ENCODE measurements at regions not wholly inside any gene's neighbourhood (a gene's known extent, or its start where the extent isn't known, plus 50 kb on each side); places are given as distances from the start of the nearest gene placed in this dataset.
"Not testable (repeated sequence)": the region's sequence is repeated elsewhere in the genome, so short reads cannot be mapped to it uniquely, and the experiment has no call there.

DNA sequence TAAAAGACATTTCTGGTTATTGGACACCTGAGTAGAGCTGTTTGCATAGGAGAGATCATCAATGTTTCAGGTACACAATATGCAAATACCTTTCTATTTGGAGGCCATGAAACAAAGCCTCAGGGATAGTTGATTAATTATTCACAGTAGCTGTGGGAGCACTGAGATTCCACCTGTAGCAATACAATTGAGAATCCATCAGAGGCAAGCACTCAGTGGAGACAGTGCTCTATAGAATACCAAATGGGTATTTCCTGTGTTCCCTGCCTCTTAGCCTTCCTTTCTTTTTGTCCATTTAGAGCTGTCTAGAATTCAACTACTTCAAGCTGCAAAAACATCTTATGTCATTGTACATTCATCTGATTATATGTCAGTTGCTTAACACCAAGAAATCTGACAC lies 1754.0 kb upstream of the ACO1 start:
- in situ Hi-C loops (cut with HindIII; ENCODE audit: low pct_ligation_motif_present, low pct_unique_long_range_greater_than_20kb, low sequenced_read_pairs) = no loop called here
- DNase-seq = no peak

DNA sequence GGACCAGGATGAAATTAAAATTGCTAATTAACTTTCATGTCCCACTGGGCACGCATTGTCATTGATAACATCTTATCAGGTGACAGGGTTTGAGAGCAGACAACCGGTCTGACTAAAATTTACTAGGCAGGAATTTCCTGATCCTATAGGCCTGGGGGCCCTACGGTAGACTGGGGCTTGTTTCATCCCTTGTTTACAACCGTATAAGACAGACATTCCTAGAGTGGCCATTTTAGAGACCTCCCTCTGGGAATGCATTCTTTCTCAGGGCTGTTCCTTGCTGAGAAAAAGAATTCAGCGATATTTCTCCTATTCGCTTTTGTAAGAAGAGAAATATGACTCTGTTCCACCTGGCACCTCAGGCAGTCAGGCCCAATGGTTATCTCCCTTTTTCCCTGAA lies 1737.8 kb upstream of the ACO1 start:
- DNase-seq; in situ Hi-C loops (cut with HindIII; ENCODE audit: low pct_ligation_motif_present, low pct_unique_long_range_greater_than_20kb, low sequenced_read_pairs): not testable (repeated sequence)

DNA sequence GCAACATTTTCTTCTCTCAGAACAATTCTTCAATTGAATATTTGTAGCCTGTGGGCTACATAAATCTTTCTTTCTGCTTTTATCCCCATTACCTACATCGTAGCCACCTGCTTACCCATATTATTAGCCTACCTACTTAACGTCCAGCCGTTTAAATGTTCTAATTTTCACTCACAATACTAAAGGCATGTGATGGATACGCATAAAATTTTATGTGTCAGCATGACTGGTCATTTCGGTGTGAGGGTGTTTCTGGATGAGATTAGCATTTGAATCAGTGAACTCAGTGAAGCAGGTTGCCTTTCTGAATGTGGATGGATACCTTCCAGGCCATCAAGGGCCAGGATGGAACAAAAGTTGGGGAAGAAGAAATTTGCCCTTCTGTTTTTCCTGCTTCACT lies 1722.5 kb upstream of the ACO1 start:
- no peak for DNase-seq

DNA sequence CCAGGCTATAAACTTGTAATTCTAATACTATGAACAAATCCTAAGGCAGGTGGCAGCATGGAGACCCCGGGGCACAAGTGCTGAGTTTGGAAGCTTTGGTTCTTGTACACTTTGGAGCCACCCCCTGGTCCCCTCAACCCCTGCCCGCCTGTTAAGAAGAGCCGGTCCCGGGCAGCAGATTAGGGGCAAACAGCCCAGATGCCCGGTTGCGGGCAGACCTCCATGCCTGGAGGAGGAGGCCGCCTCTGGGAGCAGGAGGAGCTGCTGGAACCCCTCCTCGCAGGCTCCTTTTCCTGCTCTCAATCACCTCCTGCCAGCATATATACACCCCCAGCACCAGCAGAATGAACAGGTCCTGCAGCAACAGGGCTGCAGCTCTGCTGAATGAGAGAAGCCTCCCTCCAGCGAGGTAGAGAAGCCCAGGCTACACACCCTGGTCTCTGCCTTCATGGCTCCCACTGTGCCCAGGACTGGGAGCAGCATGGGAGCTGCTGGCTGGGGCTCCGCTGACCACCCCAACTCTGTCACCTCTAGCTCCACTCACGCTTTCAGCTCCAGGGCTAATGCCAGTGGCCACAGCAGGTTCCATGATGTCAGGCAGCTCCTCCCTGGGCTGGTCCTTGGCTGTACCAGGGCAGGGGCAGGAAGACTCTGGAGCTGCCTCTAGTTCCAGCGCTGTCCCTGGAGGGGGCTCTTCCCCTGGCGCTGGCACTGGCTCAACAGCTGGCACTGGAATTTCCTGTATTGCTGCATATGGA lies 1713.5 kb upstream of the ACO1 start:
- in situ Hi-C loops (cut with HindIII; ENCODE audit: low pct_ligation_motif_present, low pct_unique_long_range_greater_than_20kb, low sequenced_read_pairs) = no loop called here
- no peak for DNase-seq

More for the DNA sequence above, 1722.5 kb upstream of the ACO1 start:
- in situ Hi-C loops (cut with HindIII; ENCODE audit: low pct_ligation_motif_present, low pct_unique_long_range_greater_than_20kb, low sequenced_read_pairs) = no loop called here

DNA sequence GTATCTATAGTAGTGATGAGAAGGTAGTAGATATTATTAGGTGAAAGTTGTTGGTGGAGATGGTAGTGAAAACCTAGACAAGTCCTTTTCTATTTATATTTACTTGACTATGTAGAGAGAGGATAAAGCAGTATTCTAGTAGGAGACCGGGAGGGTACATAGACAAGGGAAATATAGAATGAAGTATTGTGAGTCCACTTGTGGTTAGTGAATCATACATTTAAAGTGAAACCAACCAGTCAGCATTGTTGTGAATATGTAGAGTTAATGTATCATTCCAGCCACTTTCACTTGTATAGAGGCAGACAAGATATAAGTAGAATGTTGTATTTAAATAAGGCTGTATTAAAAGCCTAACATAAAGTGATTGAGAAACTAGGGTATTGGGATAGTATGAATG lies 1711.3 kb upstream of the ACO1 start:
- in situ Hi-C loops (cut with HindIII; ENCODE audit: low pct_ligation_motif_present, low pct_unique_long_range_greater_than_20kb, low sequenced_read_pairs) = no loop called here
- peak; percentile 12 for DNase-seq

DNA sequence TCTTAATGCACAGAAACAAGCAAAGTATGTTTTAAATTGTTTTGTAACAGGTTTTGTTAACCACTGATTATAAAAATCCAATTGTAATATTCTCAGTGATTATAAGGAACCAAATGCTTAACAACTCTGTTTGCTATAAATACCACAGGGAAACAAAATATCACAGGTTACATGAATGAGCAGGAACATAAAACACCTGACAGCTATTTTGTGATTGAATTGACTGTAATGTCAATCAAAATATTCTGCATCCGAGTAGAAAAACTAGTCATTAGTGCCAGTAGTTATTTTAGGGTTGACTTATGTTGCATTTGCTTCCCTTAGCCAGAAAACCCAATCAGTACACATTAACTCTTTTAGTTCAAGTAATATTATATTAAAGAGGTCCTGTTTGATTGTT lies 1707.8 kb upstream of the ACO1 start:
- no peak for DNase-seq
- in situ Hi-C loops (cut with HindIII; ENCODE audit: low pct_ligation_motif_present, low pct_unique_long_range_greater_than_20kb, low sequenced_read_pairs) = no loop called here

DNA sequence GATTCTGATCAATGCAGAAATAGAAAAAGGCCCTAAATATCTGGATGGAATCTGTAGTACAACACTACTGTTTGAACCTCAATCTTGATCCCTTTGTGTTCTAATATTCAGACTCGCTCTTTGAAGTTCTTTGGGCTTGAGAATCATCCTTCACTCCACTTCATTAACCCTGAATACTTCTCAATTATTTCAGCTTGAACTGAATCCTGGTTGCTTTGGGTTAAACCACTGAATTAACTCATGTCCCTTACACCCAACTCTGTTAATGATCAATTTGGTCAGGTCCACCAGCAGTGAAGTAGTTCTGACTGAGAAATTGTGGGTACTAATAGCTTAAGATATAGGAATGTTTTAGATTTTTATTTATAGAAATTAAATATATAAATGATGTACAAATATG lies 1707.2 kb upstream of the ACO1 start:
- in situ Hi-C loops (cut with HindIII; ENCODE audit: low pct_ligation_motif_present, low pct_unique_long_range_greater_than_20kb, low sequenced_read_pairs) = no loop called here
- DNase-seq = no peak

DNA sequence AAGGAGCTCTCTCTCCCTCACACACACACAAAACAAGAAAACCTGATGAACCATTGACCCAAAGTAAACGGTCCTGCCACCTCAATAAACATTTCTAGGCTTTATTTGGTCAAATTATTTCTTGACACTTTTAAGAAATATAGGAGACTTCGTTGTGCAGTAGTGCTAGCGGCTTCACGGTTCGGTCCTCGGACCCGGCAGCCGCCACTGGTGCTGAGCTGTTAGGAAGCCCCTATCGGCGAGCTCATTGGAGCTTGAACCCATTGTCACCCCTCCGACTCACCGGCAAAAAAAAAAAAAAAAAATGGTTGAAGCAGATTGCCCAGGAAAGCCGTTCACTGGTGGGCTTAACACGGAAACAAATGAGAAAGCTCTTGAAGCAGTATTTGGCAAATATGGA lies 1695.6 kb upstream of the ACO1 start:
- in situ Hi-C loops (cut with HindIII; ENCODE audit: low pct_ligation_motif_present, low pct_unique_long_range_greater_than_20kb, low sequenced_read_pairs) = no loop called here
- no peak for DNase-seq

DNA sequence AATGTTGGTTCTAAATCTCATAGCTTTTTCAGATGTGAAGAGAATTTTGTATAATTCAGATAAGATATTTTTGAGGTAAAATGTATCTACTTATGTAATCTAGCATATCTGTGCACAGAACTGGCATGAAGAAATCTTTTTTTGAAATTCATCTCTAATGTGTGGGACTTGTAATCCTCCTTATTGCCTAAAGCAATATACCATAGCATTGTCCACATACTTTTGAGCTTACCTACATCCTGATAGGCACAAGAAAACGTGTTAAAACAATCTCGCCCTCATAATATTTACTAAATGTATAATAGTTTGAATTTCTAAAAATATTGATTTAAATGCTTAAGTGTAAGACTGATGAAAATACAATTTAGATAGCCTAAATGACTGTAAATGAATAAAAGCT lies 1686.5 kb upstream of the ACO1 start:
- in situ Hi-C loops (cut with HindIII; ENCODE audit: low pct_ligation_motif_present, low pct_unique_long_range_greater_than_20kb, low sequenced_read_pairs) = no loop called here
- DNase-seq = no peak

DNA sequence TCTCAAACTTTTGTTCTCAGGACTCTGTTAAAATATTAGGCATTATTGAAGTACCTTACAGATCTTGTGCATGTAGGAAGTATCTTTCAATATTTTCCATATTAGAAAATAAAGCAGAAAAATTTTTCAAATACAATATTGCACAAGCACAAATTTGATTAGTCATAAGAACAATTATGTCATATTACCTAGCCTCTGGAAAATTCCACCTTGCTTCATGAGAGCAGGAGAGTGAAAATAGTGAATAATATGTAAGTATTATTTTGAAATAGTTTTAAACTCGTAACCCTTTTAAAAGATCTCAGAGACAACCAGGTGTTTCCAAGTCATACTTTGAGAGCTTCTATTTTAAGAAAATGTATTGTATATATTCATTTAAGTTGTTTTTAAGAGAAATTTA lies 1672.9 kb upstream of the ACO1 start:
- DNase-seq = no peak
- in situ Hi-C loops (cut with HindIII; ENCODE audit: low pct_ligation_motif_present, low pct_unique_long_range_greater_than_20kb, low sequenced_read_pairs) = no loop called here

DNA sequence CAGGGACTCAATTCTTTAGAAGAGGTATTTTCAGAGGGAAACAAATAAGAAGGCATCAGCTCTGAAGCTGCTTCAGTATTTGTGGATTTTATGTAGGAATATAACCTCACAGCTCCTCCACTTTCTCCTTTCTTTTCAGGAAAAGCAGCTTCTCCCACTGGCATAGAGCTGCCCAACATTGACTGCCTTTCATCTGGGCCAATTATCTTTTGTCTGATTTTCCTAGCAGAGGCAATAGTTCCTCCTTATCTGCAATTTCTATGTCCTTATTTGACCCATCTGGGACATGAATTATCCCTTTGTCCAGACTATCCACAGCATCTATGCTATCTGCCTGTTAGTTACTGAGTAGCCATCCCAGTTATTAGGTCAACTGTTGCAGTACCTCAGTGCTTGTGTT lies 1671.2 kb upstream of the ACO1 start:
- no peak for DNase-seq
- in situ Hi-C loops (cut with HindIII; ENCODE audit: low pct_ligation_motif_present, low pct_unique_long_range_greater_than_20kb, low sequenced_read_pairs) = no loop called here

DNA sequence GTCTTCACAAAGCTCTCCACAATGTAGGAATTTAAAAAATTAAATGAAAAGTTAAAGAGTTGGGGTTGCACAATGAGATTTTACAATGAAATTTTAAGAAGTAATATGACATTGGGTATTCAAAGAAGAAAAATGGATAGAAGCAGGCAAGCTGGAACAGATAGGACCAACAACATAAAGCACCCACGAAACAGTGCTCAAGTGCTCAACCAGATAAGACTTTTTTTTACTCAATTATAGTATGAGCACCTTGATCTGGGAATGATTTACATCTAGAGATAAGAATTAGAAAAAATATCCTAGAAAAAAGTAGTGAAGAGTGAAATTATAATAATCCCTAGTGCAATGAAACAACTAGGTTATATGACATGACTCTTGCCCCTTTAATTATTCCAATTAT lies 1670.1 kb upstream of the ACO1 start:
- in situ Hi-C loops (cut with HindIII; ENCODE audit: low pct_ligation_motif_present, low pct_unique_long_range_greater_than_20kb, low sequenced_read_pairs) = no loop called here
- DNase-seq = no peak

DNA sequence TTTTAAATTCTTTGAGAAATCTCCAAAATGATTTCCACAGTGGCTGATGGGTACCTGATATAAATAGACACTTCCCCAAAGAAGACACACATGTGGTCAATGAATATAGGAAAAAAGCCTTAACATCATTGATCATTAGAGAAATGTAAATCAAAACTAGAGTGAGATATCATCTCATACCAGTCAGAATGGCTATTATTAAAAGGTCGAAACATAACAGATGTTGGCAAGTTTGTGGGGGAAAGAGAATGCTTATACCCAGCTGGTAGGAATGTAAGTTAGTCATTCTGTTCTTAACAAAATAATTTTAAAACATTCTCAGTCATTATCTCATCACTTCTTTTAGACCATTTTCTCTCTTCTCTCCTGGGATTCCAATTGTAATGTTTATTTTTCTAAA lies 1666.0 kb upstream of the ACO1 start:
- DNase-seq = no peak
- in situ Hi-C loops (cut with HindIII; ENCODE audit: low pct_ligation_motif_present, low pct_unique_long_range_greater_than_20kb, low sequenced_read_pairs) = no loop called here

DNA sequence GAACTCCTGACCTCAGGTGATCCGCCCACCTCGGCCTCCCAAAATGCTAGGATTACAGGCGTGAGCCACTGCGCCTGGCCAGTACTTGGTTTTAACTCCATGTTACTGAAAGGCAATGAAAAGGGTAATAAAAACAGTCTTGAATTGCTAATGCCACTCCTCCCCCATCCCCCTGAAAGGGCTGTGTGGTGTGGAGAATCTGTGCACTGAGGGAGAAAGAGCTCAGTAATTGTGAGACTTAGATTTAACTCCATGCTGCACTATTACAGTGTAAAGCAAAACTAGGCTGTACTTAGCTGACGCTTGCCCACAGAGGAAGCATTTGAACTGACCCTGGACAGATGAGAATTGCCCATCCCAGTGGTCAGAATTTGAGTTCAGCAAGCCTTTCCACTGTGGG lies 1662.4 kb upstream of the ACO1 start:
- in situ Hi-C loops (cut with HindIII; ENCODE audit: low pct_ligation_motif_present, low pct_unique_long_range_greater_than_20kb, low sequenced_read_pairs) = no loop called here
- no peak for DNase-seq

DNA sequence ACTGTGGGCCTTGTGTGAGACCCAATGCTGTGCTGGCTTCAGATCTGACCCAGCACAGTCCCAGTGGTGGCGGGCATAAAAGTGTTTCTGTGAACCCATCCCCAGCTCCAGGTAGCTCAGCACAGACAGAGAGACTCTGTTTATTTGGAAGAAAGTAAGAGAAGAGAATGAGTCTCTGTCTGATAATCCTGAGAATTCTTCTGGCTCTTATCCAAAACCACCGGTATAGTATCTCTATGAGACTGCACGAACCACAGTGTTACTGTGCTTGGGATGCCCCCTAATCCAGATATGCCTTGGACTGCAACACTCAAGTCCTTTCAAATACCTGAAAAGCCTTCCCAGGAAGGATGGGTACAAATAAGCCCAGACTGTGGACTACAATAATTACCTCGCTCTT lies 1660.8 kb upstream of the ACO1 start:
- DNase-seq = peak; percentile 19
- in situ Hi-C loops (cut with HindIII; ENCODE audit: low pct_ligation_motif_present, low pct_unique_long_range_greater_than_20kb, low sequenced_read_pairs) = no loop called here

DNA sequence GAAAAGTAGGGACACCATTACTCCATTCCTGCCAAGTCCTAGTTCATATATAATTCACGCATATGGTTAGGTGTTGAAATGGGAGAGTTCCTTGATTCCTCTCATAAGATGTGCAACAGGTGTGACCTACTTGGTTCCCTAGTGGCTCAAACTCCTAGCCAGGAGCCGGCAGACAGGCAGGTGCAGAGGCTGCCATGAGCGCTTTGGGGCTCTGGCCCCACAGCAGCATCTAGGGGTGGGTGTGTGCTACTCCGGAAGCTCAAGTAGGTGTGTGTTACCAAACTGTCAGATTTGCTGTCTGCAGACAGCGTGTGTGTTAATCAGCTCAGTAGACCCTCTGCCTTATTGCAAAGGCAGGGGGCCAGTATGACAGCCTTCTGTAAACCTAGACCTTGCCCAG lies 1652.4 kb upstream of the ACO1 start:
- in situ Hi-C loops (cut with HindIII; ENCODE audit: low pct_ligation_motif_present, low pct_unique_long_range_greater_than_20kb, low sequenced_read_pairs) = no loop called here
- no peak for DNase-seq

DNA sequence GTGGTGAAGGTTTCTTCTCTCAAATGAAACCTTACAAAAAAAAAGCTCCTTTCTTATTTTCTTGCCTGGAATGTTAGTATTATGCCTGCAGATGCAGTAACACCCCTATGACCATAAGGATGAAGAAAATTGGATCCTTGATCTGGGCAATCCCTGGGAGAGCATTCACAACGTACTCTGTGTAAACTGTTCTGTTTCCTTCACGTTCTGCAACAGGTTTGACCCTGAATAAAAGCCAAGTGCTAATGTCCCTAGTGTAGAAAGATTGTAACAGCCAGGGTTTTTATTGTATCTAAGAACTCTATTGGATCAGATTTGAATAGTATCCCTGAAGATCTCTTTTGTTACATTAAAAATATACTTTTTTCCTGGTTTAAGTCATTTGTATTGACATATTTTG lies 1639.6 kb upstream of the ACO1 start:
- in situ Hi-C loops (cut with HindIII; ENCODE audit: low pct_ligation_motif_present, low pct_unique_long_range_greater_than_20kb, low sequenced_read_pairs) = no loop called here

DNA sequence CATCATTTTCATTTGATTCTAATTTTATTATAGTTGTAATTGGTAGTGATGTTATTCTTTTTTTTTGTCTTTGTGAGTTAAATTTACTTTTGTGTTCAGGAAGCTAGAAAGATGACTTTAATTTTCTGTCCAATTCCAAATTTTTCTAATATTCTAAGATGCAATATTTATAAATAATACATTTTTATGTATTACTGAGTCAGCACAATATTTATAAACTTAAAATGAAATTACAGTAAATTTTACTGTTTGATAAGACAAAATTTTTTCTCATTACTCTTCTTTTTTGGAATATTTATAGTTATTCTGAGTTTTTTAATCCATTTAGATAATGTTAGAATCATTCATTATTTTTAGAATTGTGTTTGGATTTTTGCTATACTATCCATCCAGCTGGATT lies 1637.9 kb upstream of the ACO1 start:
- no peak for DNase-seq
- in situ Hi-C loops (cut with HindIII; ENCODE audit: low pct_ligation_motif_present, low pct_unique_long_range_greater_than_20kb, low sequenced_read_pairs) = no loop called here

More for the DNA sequence above, 1639.6 kb upstream of the ACO1 start:
- no peak for DNase-seq

DNA sequence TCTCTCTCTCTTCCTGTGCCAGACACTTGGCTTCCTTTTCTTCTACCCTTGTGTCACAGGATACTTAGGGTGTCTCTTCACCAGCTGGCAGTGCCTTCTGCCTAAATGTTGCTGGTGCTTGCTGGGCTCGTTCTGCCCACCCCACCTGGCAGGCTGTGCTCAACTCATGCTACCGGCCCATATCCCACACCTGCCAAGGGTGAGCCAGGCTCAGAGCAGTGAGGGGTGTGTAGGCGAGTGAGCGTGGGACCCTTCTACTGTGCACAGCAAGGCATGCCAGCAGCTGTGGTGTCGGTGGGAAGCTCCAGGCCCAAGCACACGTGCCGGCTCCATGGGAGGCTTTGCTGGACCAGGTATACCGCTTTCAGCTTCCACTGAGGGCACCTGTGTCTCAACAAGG lies 1626.7 kb upstream of the ACO1 start:
- no peak for DNase-seq
- in situ Hi-C loops (cut with HindIII; ENCODE audit: low pct_ligation_motif_present, low pct_unique_long_range_greater_than_20kb, low sequenced_read_pairs) = no loop called here

DNA sequence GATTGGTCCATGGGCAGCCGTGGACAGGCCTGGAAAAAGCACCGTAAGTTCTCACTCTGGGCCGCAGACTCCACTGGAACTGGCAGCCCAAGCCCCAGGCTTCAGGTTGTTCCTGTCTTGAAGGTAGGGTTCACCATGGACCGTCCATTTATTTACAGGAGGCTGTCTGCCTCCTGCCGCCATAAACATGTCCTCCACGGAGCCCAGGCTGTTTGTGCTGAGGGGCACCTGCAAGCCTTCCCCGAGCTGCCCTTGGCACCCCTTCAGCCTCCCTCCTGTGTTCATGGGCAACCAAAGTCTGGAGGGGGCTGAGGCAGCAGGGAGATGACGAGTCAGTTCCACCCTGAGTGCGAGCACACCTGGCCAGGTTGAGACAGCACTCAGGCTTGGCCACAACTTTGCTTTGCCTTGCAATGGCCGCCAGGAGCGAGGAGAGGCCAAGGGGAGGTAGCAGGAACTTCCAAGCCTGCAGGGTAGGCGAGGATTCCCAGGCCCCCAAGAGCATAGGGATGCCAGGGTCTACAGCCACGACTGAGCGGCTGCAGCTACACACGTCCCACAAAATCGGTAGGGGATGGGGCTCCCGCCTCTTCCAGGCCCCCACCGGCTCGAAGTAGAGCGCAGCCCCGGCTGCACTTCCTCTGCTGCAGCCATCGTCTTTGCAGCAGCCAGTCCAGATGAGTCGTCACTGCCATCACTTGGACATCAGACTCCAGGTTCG lies 1625.6 kb upstream of the ACO1 start:
- in situ Hi-C loops (cut with HindIII; ENCODE audit: low pct_ligation_motif_present, low pct_unique_long_range_greater_than_20kb, low sequenced_read_pairs) = no loop called here
- no peak for DNase-seq

Data from ACHN (cell line).